ENCODE measurements at regions not wholly inside any gene's neighbourhood (a gene's known extent, or its start where the extent isn't known, plus 50 kb on each side); places are given as distances from the start of the nearest gene placed in this dataset.
"Not testable (repeated sequence)": the region's sequence is repeated elsewhere in the genome, so short reads cannot be mapped to it uniquely, and the experiment has no call there.

DNA sequence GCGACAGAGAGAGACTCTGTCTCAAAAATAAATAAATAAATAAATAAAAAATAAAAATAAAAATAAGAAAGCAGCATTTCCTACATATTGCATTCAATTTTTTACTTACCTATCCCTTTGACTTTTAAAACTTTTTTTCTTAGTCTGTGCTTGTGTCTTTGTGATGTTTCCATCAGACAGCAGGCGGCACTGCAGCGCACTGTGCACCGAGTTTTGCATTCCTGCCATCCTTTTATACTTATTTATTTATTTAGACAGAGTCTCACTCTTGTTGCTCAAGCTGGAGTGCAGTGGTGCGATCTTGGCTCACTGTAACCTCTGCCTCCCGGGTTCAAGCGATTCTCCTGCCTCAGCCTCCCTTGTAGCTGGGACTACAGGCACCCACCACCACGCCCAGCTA lies 203.9 kb downstream of the SPATA31A1 start:
- TF ChIP-seq CREB1 (IDR thresholded peaks at IDR 0.05; ENCODE audit: low read depth); CEBPB (IDR thresholded peaks at IDR 0.05; ENCODE audit: borderline replicate concordance in 1 of 2, low read depth in 2 of 2, low read length in 2 of 2); MEF2B (IDR thresholded peaks at IDR 0.05; ENCODE audit: partially characterized antibody, poor library complexity, severe bottlenecking); EP300 (IDR thresholded peaks at IDR 0.05; ENCODE audit: borderline replicate concordance in 1 of 2, control insufficient read depth in 1 of 2, low read depth in 2 of 2, low read length in 2 of 2): not testable (repeated sequence)

Data from GM12878 (cell line).